Keratinocyte (primary cell): ENCODE measurements at regions not wholly inside any gene's neighbourhood (a gene's known extent, or its start where the extent isn't known, plus 50 kb on each side); places are given as distances from the start of the nearest gene placed in this dataset.

ENCODE experiments used
- DNase-seq: peaks from one replicate; pipeline ENCODE4 v3.0.0-alpha.2; 2011; ENCODE audit warnings: low read depth, missing footprints, low spot score
- FAIRE-seq: peaks from 2 replicates; lab custom pipeline; 2011; peaks lifted over from hg19 to GRCh38; lab: Jason Lieb, UNC
- H2AFZ ChIP-seq: 2 replicates; pipeline ENCODE4 v1.6.0; 2012; ENCODE audit warnings: low read length, control low read depth, inconsistent platforms; ENCODE audit not compliant: control insufficient read depth
- H3K27ac ChIP-seq: 2 replicates; pipeline ENCODE4 v1.5.1; 2011; ENCODE audit warnings: low read length; ENCODE audit not compliant: control insufficient read depth, insufficient read depth
- H3K27me3 ChIP-seq: 3 replicates; pipeline ENCODE4 v1.6.0; 2011; ENCODE audit warnings: low read length; ENCODE audit not compliant: control insufficient read depth, insufficient read depth; ENCODE audit errors: extremely low read depth
- H3K36me3 ChIP-seq, 2 experiments: 2 replicates in 1 of 2; 3 replicates in 1 of 2; pipeline ENCODE4 v1.5.1; 2011; ENCODE audit warnings: low read length in 2 of 2, mild to moderate bottlenecking in 1 of 2; ENCODE audit not compliant: control insufficient read depth in 2 of 2, insufficient read depth in 2 of 2; ENCODE audit errors: extremely low read depth in 1 of 2
- H3K4me1 ChIP-seq: 3 replicates; pipeline ENCODE4 v1.5.1; 2011; ENCODE audit warnings: low read length; ENCODE audit not compliant: control insufficient read depth, insufficient read depth; ENCODE audit errors: extremely low read depth
- H3K4me2 ChIP-seq: 3 replicates; pipeline ENCODE4 v1.6.0; 2011; ENCODE audit warnings: low read depth, low read length; ENCODE audit not compliant: control insufficient read depth, insufficient read depth; ENCODE audit errors: extremely low read depth
- H3K4me3 ChIP-seq, 3 experiments: fragments of 200-600 bp in 1 of 3; sonication (generic) in 1 of 3; 2 replicates in 2 of 3; 3 replicates in 1 of 3; pipeline ENCODE4 v1.5.1; 2011 to 2016; ENCODE audit warnings: low read length in 3 of 3, mild to moderate bottlenecking in 3 of 3, control low read depth in 2 of 3, inconsistent platforms in 1 of 3, low read depth in 1 of 3, mixed read lengths in 1 of 3, mixed run types in 1 of 3, moderate library complexity in 1 of 3; ENCODE audit not compliant: control insufficient read depth in 2 of 3, insufficient read depth in 2 of 3; ENCODE audit errors: extremely low read depth in 1 of 3
- H3K79me2 ChIP-seq: 2 replicates; pipeline ENCODE4 v1.6.0; 2012; ENCODE audit warnings: low read length; ENCODE audit not compliant: control insufficient read depth, insufficient read depth
- H3K9ac ChIP-seq: 3 replicates; pipeline ENCODE4 v1.6.0; 2011; ENCODE audit warnings: low read length; ENCODE audit not compliant: control insufficient read depth, insufficient read depth; ENCODE audit errors: extremely low read depth
- H3K9me1 ChIP-seq: 3 replicates; pipeline ENCODE4 v1.6.0; 2011; ENCODE audit warnings: low read length; ENCODE audit not compliant: control insufficient read depth, insufficient read depth; ENCODE audit errors: extremely low read depth
- H3K9me3 ChIP-seq: 2 replicates; pipeline ENCODE4 v1.5.1; 2012; ENCODE audit warnings: low read depth, low read length; ENCODE audit not compliant: control insufficient read depth
- H4K20me1 ChIP-seq: 3 replicates; pipeline ENCODE4 v1.6.0; 2011; ENCODE audit warnings: low read length; ENCODE audit not compliant: control insufficient read depth, insufficient read depth; ENCODE audit errors: extremely low read depth
- EZH2 ChIP-seq: IDR thresholded peaks from one replicate; pipeline ENCODE4 v1.6.1; 2012; ENCODE audit warnings: inconsistent platforms, mild to moderate bottlenecking, low read length, moderate library complexity
- dilution Hi-C: fragments of 300-500 bp; cut with MboI; formaldehyde crosslinking; loops from one replicate; pipeline ENCODE4 v1.7.0; 2020; ENCODE audit warnings: low sequenced_read_pairs; ENCODE audit not compliant: extremely low pct_ligation_motif_present
- TF ChIP-seq, protein P1 (sequence below), 3 experiments: IDR thresholded peaks in 1 of 3; conservative IDR thresholded peaks in 1 of 3; optimal IDR thresholded peaks in 1 of 3; 2 replicates in 2 of 3; 3 replicates in 1 of 3; pipeline versions ENCODE3 to v1.5.1; 2011; ENCODE audit warnings: low read length in 3 of 3, mild to moderate bottlenecking in 3 of 3, moderate library complexity in 2 of 3, control low read depth in 1 of 3, inconsistent platforms in 1 of 3; ENCODE audit not compliant: insufficient read depth in 2 of 3; ENCODE audit errors: extremely low read depth in 1 of 3

DNA sequence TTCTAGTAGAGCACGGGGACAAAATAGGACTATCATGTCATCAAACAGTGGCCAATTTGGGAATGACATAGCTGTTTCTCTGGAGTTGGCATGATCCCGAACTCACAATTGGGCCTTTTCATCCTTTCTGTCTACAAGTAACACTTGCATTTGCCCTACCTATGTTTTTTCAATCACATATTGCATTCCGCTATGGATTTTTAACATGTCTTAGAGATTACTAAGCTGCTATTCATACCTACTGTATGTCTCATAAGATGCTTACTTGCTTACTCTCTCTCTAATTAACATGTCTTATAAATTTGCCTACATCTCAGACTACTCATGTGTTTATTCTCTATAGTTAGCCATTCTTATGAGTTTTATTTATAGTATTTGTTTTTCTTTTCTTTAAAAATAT, 341.2 kb upstream of the CTNND2 start:
- H3K9ac ChIP-seq = no peak overlapping the region
- no peak overlapping the region for H3K4me3 ChIP-seq
- no peak overlapping the region for H3K27ac ChIP-seq
- H3K79me2 ChIP-seq = no peaks in the 10 kb centered on the region
- TF ChIP-seq EZH2 = no peak
- TF ChIP-seq, protein P1, sequence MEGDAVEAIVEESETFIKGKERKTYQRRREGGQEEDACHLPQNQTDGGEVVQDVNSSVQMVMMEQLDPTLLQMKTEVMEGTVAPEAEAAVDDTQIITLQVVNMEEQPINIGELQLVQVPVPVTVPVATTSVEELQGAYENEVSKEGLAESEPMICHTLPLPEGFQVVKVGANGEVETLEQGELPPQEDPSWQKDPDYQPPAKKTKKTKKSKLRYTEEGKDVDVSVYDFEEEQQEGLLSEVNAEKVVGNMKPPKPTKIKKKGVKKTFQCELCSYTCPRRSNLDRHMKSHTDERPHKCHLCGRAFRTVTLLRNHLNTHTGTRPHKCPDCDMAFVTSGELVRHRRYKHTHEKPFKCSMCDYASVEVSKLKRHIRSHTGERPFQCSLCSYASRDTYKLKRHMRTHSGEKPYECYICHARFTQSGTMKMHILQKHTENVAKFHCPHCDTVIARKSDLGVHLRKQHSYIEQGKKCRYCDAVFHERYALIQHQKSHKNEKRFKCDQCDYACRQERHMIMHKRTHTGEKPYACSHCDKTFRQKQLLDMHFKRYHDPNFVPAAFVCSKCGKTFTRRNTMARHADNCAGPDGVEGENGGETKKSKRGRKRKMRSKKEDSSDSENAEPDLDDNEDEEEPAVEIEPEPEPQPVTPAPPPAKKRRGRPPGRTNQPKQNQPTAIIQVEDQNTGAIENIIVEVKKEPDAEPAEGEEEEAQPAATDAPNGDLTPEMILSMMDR (optimal IDR thresholded peaks at IDR 0.05 in 1 of 3, IDR thresholded peaks at IDR 0.05 in 1 of 3, conservative IDR thresholded peaks at IDR 0.05 in 1 of 3; ENCODE audit: extremely low read depth in 1 of 3, insufficient read depth in 2 of 3, low read length in 3 of 3) = no peak
- H4K20me1 ChIP-seq = no peaks in the 10 kb centered on the region
- H2AFZ ChIP-seq = no peak overlapping the region
- H3K4me1 ChIP-seq = no peaks in the 10 kb centered on the region
- dilution Hi-C loops = no loop called here
- DNase-seq (no peak), FAIRE-seq (no peak)
- H3K9me3 ChIP-seq = no peaks in the 10 kb centered on the region
- H3K36me3 ChIP-seq = no peaks in the 10 kb centered on the region
- H3K4me2 ChIP-seq = no peak overlapping the region
- no peaks in the 10 kb centered on the region for H3K27me3 ChIP-seq
- H3K9me1 ChIP-seq = no peaks in the 10 kb centered on the region

DNA sequence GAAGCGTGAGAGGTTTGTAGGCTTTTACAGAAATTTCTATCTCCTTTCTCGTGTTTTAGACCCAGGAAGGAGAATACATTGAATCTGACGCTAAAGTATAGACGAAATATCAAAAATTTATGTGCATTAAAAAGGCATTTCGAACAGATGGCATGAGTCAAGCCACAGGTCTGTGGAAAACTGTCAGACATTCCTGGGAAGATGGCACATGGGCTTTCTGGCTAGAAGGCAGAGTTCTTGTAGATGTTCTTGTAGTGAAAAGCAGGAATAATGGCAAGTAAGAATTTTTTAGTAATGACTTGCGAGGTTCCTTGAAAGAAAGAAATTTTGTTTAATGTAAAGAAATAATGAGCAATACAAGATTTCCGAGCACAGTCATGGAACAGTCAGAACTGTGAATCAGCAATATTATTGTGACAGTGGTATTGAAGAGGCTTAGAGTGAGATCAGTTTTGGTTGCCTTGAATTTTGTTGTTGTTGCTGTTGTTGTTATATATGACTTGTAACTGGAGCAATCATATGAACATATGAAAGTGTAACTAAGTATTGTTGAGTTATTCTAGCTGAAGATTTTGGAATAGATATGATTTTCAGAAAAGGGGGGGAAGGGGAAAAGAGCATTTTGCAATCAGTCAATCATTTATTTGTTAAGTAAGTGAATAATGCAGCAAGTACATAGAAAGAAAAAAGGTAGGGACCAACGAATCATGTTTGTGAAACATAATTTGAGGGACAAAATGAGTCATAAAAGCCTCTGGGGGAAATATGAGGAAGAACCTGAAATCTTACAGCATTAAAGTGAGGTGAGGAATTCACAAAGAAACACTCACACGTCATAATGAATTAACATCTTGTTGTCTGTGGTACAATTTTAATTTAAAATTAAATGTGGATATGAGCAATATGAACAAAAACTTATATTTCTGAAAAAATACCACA, 339.0 kb upstream of the CTNND2 start:
- Histone ChIP-seq H3K79me2 (no peaks in the 10 kb centered on the region), H3K9ac (no peak overlapping the region), H3K9me1 (no peaks in the 10 kb centered on the region), H3K36me3 (no peaks in the 10 kb centered on the region), H3K4me3 (no peak overlapping the region), H2AFZ (no peak overlapping the region), H3K27ac (no peak overlapping the region), H3K9me3 (no peaks in the 10 kb centered on the region), H3K4me1 (no peaks in the 10 kb centered on the region), H3K27me3 (no peaks in the 10 kb centered on the region), H3K4me2 (no peak overlapping the region), H4K20me1 (no peaks in the 10 kb centered on the region)
- dilution Hi-C loops = no loop called here
- no peak for DNase-seq
- no peak for FAIRE-seq
- TF ChIP-seq, protein P1 (optimal IDR thresholded peaks at IDR 0.05 in 1 of 3, IDR thresholded peaks at IDR 0.05 in 1 of 3, conservative IDR thresholded peaks at IDR 0.05 in 1 of 3; ENCODE audit: extremely low read depth in 1 of 3, insufficient read depth in 2 of 3, low read length in 3 of 3) = no peak
- TF ChIP-seq EZH2 = no peak
